HG03432 (cell line): ENCODE measurements at regions not wholly inside any gene's neighbourhood (a gene's known extent, or its start where the extent isn't known, plus 50 kb on each side); places are given as distances from the start of the nearest gene placed in this dataset.

Source experiments
- ATAC-seq: cut with Tn5 transposase; IDR thresholded peaks from one replicate; pipeline ENCODE4 v1.9.1; 2021; ENCODE audit warnings: mild to moderate bottlenecking, moderate library complexity; ENCODE audit not compliant: unreplicated experiment

GRCh38 chr1:193321242-193321840, 134.9 kb upstream of the B3GALT2 start:
- ATAC-seq, result no peak

GRCh38 chr1:193320270-193320669, 133.9 kb upstream of the B3GALT2 start:
- ATAC-seq, result no peak

- no peak for ATAC-seq
Observed at GRCh38 chr1:193318347-193318746, 131.9 kb upstream of the B3GALT2 start.

- no peak for ATAC-seq
Observed at GRCh38 chr1:193313354-193314140, 127.1 kb upstream of the B3GALT2 start.

- no peak for ATAC-seq
Observed at GRCh38 chr1:193312432-193312831, 126.0 kb upstream of the B3GALT2 start.

GRCh38 chr1:193311226-193311948, 125.0 kb upstream of the B3GALT2 start:
- no peak for ATAC-seq

GRCh38 chr1:193310564-193310963, 124.2 kb upstream of the B3GALT2 start:
- ATAC-seq, result no peak

GRCh38 chr1:193309936-193310475, 123.6 kb upstream of the B3GALT2 start:
- ATAC-seq, result no peak

GRCh38 chr1:193308438-193308837, 122.0 kb upstream of the B3GALT2 start:
- ATAC-seq, result no peak

- ATAC-seq, result no peak
Observed at GRCh38 chr1:193306430-193306829, 120.0 kb upstream of the B3GALT2 start.
